Tibial nerve (tissue), 4 donors: ENCODE measurements at regions not wholly inside any gene's neighbourhood (a gene's known extent, or its start where the extent isn't known, plus 50 kb on each side); places are given as distances from the start of the nearest gene placed in this dataset.

Experiments
- DNase-seq, 2 donors: peaks; one replicate each; pipeline ENCODE4 v3.0.0-alpha.2; 2019; ENCODE audit warnings: low spot score in 2 of 2
- H3K27ac ChIP-seq, 4 donors: fragments of 200-600 bp; sonication (generic) in 3 of 4; one replicate each; pipeline ENCODE4 v1.5.1; 2017 to 2019; ENCODE audit warnings: mild to moderate bottlenecking in 1 of 4
- H3K27me3 ChIP-seq, 2 donors: fragments of 200-600 bp; sonication (generic) in 1 of 2; one replicate each; pipeline versions ENCODE4 v1.5.1 to v1.6.0; 2017 to 2019
- H3K36me3 ChIP-seq, 3 donors: fragments of 200-600 bp; sonication (generic); one replicate each; pipeline ENCODE4 v1.5.1; 2018 to 2019
- H3K4me1 ChIP-seq, 4 donors: fragments of 200-600 bp; sonication (generic) in 3 of 4; one replicate each; pipeline ENCODE4 v1.5.1; 2017 to 2019
- H3K4me3 ChIP-seq, 4 donors: fragments of 200-600 bp; sonication (generic) in 3 of 4; one replicate each; pipeline ENCODE4 v1.5.1; 2017 to 2019; ENCODE audit warnings: mild to moderate bottlenecking in 1 of 4, moderate library complexity in 1 of 4
- H3K9me3 ChIP-seq, 4 donors: fragments of 200-600 bp; sonication (generic) in 3 of 4; one replicate each; pipeline ENCODE4 v1.5.1; 2017 to 2019
- EP300 ChIP-seq, 2 donors: sonication (generic); formaldehyde crosslinking; IDR thresholded peaks; one replicate each; pipeline ENCODE4 v1.6.1; 2017; ENCODE audit warnings: antibody characterized with exemption in 2 of 2, mild to moderate bottlenecking in 1 of 2
- POLR2A ChIP-seq, 2 donors: fragments of 450-650 bp; IDR thresholded peaks; one replicate each; pipeline ENCODE4 v1.6.1; 2017; ENCODE audit warnings: antibody characterized with exemption in 2 of 2, mild to moderate bottlenecking in 2 of 2, moderate library complexity in 2 of 2
- WGBS, 2 donors: methylation state at CpG; one replicate each; pipeline ENCODE4 v1.1.5; 2018; 5-methylcytosine and 5-hydroxymethylcytosine counted together
- TF ChIP-seq, protein P1 (sequence below), 5 experiments: fragments of 200-600 bp in 3 of 5; fragments of 450-650 bp in 2 of 5; sonication (generic) in 3 of 5; IDR thresholded peaks; one replicate each; pipeline ENCODE4 v1.5.1; 2016 to 2019; ENCODE audit warnings: antibody characterized with exemption in 5 of 5, mild to moderate bottlenecking in 3 of 5, moderate library complexity in 2 of 5

DNA sequence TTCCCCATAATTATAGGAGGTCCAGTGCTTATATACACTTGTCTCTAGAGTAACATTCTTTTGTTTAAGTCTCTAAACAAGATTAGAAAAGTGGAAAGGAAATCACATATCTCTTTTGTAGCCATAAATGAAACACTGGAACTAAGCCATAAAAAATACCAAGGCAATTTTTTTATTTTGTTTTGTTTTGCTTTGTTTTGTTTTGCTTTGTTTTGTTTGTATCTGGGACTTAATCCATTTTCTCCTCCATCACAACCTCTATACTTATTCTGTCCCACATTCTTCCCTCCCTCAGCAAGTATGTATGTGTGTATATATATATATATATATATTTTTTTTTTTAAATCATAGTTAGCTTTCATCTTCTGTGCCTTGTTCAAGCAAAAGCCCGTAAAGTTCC, 436.6 kb upstream of the MPDZ start:
- peak overlapping the region in 2 of 4 donors; percentile 14 to 19 for H3K27ac ChIP-seq
- no peaks in the 10 kb centered on the region for H3K27me3 ChIP-seq
- TF ChIP-seq, protein P1, sequence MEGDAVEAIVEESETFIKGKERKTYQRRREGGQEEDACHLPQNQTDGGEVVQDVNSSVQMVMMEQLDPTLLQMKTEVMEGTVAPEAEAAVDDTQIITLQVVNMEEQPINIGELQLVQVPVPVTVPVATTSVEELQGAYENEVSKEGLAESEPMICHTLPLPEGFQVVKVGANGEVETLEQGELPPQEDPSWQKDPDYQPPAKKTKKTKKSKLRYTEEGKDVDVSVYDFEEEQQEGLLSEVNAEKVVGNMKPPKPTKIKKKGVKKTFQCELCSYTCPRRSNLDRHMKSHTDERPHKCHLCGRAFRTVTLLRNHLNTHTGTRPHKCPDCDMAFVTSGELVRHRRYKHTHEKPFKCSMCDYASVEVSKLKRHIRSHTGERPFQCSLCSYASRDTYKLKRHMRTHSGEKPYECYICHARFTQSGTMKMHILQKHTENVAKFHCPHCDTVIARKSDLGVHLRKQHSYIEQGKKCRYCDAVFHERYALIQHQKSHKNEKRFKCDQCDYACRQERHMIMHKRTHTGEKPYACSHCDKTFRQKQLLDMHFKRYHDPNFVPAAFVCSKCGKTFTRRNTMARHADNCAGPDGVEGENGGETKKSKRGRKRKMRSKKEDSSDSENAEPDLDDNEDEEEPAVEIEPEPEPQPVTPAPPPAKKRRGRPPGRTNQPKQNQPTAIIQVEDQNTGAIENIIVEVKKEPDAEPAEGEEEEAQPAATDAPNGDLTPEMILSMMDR (IDR thresholded peaks at IDR 0.05) = no peak
- TF ChIP-seq EP300 (IDR thresholded peaks at IDR 0.05) = no peak
- no peak for TF ChIP-seq POLR2A (IDR thresholded peaks at IDR 0.05)
- H3K36me3 ChIP-seq = no peaks in the 10 kb centered on the region
- peaks cover 0 to 36% (median 9%) of the 10 kb centered on the region in 4 donors for H3K4me1 ChIP-seq
- no peak for DNase-seq
- no peak overlapping the region for H3K4me3 ChIP-seq
- 73 to 74% methylated on average over 1 of the region's 1 CpG for WGBS, 2 donors
- H3K9me3 ChIP-seq = no peaks in the 10 kb centered on the region

DNA sequence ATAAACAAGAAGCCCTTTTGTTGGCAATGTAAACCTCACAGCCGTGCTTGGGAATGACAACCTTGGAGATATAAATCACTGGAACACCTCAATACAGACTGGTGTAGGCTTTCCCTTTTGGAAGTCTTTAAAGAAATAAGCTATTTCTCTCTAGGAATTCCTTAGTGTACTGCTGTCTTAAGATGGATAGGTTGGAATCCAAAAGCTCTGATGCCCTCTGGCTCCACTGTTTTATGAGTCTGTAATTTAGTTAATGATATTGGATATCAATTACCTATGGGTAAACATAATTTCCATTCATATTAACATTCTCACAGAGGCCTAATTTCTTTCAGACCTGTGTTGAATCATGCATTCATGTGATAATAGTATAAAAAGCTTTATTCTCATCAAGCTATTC, 435.9 kb upstream of the MPDZ start:
- no peak for TF ChIP-seq EP300 (IDR thresholded peaks at IDR 0.05)
- TF ChIP-seq POLR2A (IDR thresholded peaks at IDR 0.05) = no peak
- TF ChIP-seq, protein P1 (IDR thresholded peaks at IDR 0.05) = no peak
- peaks cover 0 to 36% (median 9%) of the 10 kb centered on the region in 4 donors for H3K4me1 ChIP-seq
- DNase-seq = no peak
- H3K27ac ChIP-seq = no peak overlapping the region
- H3K9me3 ChIP-seq = no peaks in the 10 kb centered on the region
- whole genome bisulfite sequencing, 2 donors = 69 to 88% methylated on average over 1 of the region's 1 CpG
- H3K27me3 ChIP-seq = no peaks in the 10 kb centered on the region
- no peaks in the 10 kb centered on the region for H3K36me3 ChIP-seq
- H3K4me3 ChIP-seq = no peak overlapping the region

DNA sequence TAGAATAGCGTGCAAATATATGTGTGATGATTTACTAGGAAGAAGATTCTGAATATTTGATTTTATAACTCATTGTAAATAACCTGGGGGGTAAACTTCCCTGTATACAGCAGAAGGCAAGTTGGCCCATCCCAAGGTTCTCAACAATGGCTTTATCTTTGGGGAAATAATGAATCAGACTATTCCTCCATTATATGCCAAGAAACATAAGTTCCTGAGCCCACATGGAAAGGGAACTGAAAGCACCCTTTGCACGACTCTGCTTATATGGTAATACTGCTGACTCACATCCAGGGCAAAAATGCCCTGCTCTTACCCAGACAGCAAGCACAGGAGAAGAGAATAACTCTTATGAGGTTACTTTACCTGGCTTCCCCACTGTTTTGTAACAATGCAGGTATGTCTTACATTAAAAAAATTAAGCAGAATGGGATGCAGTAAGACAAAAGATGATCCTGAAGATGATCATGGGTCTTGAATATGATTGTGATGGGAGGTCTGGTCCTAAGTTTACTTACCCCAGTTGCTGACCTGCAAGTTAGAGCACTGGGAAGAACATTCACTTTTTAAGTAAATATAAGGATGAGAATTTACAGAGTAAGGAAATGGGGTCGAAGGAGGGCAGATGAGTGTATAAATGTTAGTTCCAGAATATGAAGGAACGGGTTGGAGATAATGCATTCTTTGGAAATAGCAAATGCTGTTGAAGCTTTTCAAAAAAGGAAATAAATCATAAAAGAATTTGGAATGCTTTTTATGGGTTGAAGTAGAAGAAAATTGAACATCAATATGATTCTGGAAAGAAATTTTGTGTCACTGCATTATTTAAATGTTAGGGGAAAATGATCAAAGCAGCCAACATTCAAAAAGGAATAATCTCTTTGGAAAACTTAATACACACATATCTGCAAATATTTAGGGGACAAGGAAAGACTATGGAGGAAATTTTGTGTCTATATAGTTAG, 428.4 kb upstream of the MPDZ start:
- Histone ChIP-seq H3K4me1 (peaks cover 0 to 15% (median 5%) of the 10 kb centered on the region in 4 donors), H3K27me3 (no peaks in the 10 kb centered on the region), H3K27ac (no peak overlapping the region), H3K4me3 (no peak overlapping the region), H3K36me3 (no peaks in the 10 kb centered on the region), H3K9me3 (no peaks in the 10 kb centered on the region)
- WGBS, 2 donors = 58 to 68% methylated on average over 4 of the region's 4 CpGs
- DNase-seq = no peak
- TF ChIP-seq EP300 (IDR thresholded peaks at IDR 0.05) = no peak
- TF ChIP-seq, protein P1 (IDR thresholded peaks at IDR 0.05) = no peak
- no peak for TF ChIP-seq POLR2A (IDR thresholded peaks at IDR 0.05)

DNA sequence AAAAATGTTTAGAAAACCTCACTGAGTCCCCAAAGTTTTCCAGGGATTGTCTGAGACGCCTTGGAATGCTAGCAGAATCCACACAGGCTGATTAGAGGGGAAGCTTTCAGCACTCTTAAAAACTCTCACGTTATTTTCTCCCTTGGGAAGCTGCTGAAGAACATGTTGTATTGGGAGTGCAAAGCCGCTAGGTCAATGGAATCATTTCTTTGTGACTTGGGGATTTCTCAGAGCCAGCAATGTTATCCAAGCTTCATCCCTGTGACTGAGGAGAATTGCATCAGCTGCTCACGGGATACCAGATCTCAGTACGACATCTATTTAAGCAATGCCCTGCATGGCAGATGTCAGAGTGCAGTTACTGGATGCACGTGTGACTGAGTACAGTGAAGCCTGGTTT, 426.4 kb upstream of the MPDZ start:
- 24 to 27% methylated on average over 6 of the region's 6 CpGs for WGBS, 2 donors
- DNase-seq = peak; percentile 50 to 86
- Histone ChIP-seq H3K9me3 (peaks cover 0 to 6% (median 0%) of the 10 kb centered on the region in 4 donors), H3K27me3 (no peaks in the 10 kb centered on the region), H3K36me3 (no peaks in the 10 kb centered on the region), H3K27ac (peak overlapping the region in 2 of 4 donors; percentile 62 to 75), H3K4me3 (no peak overlapping the region), H3K4me1 (peaks cover 0 to 15% (median 5%) of the 10 kb centered on the region in 4 donors)
- TF ChIP-seq EP300 (IDR thresholded peaks at IDR 0.05) = peak; percentile 95 to 98
- no peak for TF ChIP-seq POLR2A (IDR thresholded peaks at IDR 0.05)

DNA sequence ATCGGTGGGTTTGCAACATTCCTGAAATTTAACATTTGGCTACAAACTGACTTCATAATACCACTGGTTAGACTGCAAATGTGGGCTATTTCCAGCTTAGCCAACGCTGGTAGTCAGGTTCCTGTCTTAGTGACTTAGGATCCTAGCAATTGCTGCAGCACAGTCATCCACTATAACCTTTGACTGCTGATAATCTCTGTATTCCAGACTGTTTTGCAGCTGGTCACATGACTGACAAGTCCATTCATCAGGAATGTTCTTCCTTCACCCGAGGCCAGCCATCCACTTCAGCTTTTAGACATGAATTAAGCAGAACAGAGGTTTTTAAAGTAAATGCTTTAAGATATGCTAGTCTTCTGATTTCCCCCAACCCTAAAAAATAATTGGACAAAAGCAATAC, 425.9 kb upstream of the MPDZ start:
- peaks cover 0 to 6% (median 0%) of the 10 kb centered on the region in 4 donors for H3K9me3 ChIP-seq
- WGBS, 2 donors = 61 to 65% methylated on average over 3 of the region's 3 CpGs
- peak overlapping the region in 2 of 4 donors; percentile 62 to 75 for H3K27ac ChIP-seq
- TF ChIP-seq, protein P1 (IDR thresholded peaks at IDR 0.05) = no peak
- TF ChIP-seq POLR2A (IDR thresholded peaks at IDR 0.05) (no peak), EP300 (IDR thresholded peaks at IDR 0.05) (no peak)
- H3K36me3 ChIP-seq = no peaks in the 10 kb centered on the region
- no peak overlapping the region for H3K4me3 ChIP-seq
- no peaks in the 10 kb centered on the region for H3K27me3 ChIP-seq
- DNase-seq = no peak
- H3K4me1 ChIP-seq = peaks cover 0 to 15% (median 5%) of the 10 kb centered on the region in 4 donors
